A549 (cell line): ENCODE measurements at regions not wholly inside any gene's neighbourhood (a gene's known extent, or its start where the extent isn't known, plus 50 kb on each side); places are given as distances from the start of the nearest gene placed in this dataset.

Experiments used
- ATAC-seq, 2 experiments: fragments of 200-7000 bp in 1 of 2; fragments of >200 bp in 1 of 2; cut with Nextera tagmentation in 1 of 2; cut with Tn5 transposase in 1 of 2; 3 replicates each; pipeline versions ENCODE4 v1.8.0 to v1.9.1; 2018 to 2020; ENCODE audit warnings: mild to moderate bottlenecking in 1 of 2, moderate library complexity in 1 of 2
- CTCF ChIA-PET: fragments of 300-600 bp; sonication (Branson Sonifier 250); formaldehyde crosslinking; extraction: SDS; loops from one replicate; lab custom pipeline; 2021; ENCODE audit warnings: antibody characterized with exemption, inconsistent platforms; lab: Yijun Ruan, JAX
- POLR2A ChIA-PET: fragments of 350-600 bp; formaldehyde crosslinking; extraction: SDS; loops from one replicate; lab custom pipeline; 2021; ENCODE audit warnings: antibody characterized with exemption, inconsistent platforms; lab: Yijun Ruan, JAX
- DNase-seq, 2 experiments: peaks; one replicate each; pipeline versions ENCODE4 v3.0.0 to v3.0.0-alpha.2; 2011 to 2016; ENCODE audit warnings: low read depth in 1 of 2, low spot score in 1 of 2
- FAIRE-seq: peaks from 2 replicates; lab custom pipeline; 2011; peaks lifted over from hg19 to GRCh38; lab: Jason Lieb, UNC
- H3K27ac ChIP-seq, 2 experiments: fragments of >200 bp; sonication (Bioruptor Twin); formaldehyde crosslinking; 3 replicates each; pipeline ENCODE4 v1.5.1; 2016 to 2017
- H3K4me1 ChIP-seq: fragments of >200 bp; sonication (Bioruptor Twin); formaldehyde crosslinking; 3 replicates; pipeline ENCODE4 v1.6.1; 2016
- H3K4me2 ChIP-seq: fragments of >200 bp; sonication (Bioruptor Twin); formaldehyde crosslinking; 3 replicates; pipeline ENCODE4 v1.6.1; 2016
- H3K4me3 ChIP-seq: fragments of >200 bp; sonication (Bioruptor Twin); formaldehyde crosslinking; 3 replicates; pipeline ENCODE4 v1.5.1; 2016
- H3K9me3 ChIP-seq: fragments of >200 bp; sonication (Bioruptor Twin); formaldehyde crosslinking; 3 replicates; pipeline ENCODE4 v1.6.1; 2016
- BHLHE40 ChIP-seq: IDR thresholded peaks from 2 replicates; pipeline ENCODE4 v1.6.1; 2012; ENCODE audit warnings: low read depth, low read length, inconsistent platforms
- CBX8 ChIP-seq: fragments of 200-600 bp; sonication (generic); IDR thresholded peaks from 2 replicates; pipeline ENCODE4 v1.6.1; 2016
- CEBPB ChIP-seq, 2 experiments: fragments of >200 bp in 1 of 2; sonication (Bioruptor Twin) in 1 of 2; formaldehyde crosslinking in 1 of 2; IDR thresholded peaks; 2 replicates each; pipeline ENCODE4 v1.6.1; 2012 to 2016
- CHD2 ChIP-seq: fragments of 150-350 bp; IDR thresholded peaks from 2 replicates; pipeline ENCODE4 v1.6.1; 2014; ENCODE audit warnings: low read length; ENCODE audit not compliant: partially characterized antibody
- CHD4 ChIP-seq: fragments of 200-600 bp; sonication (generic); IDR thresholded peaks from 2 replicates; pipeline ENCODE4 v1.6.1; 2016; ENCODE audit warnings: antibody characterized with exemption, mild to moderate bottlenecking, borderline replicate concordance
- FOSB ChIP-seq: fragments of 250-450 bp; sonication (Bioruptor Pico); IDR thresholded peaks from 2 replicates; pipeline ENCODE4 v1.5.0; 2020; ENCODE audit warnings: mild to moderate bottlenecking, moderate library complexity
- FOSL2 ChIP-seq, 2 experiments: fragments of 450-650 bp in 1 of 2; fragments of >200 bp in 1 of 2; sonication (Bioruptor Twin) in 1 of 2; formaldehyde crosslinking; IDR thresholded peaks; 2 replicates each; pipeline versions ENCODE4 v1.5.0 to v1.6.1; 2016 to 2020; ENCODE audit warnings: mild to moderate bottlenecking in 1 of 2, moderate library complexity in 1 of 2
- GATA3 ChIP-seq: IDR thresholded peaks from 2 replicates; pipeline ENCODE4 v1.6.1; 2012; ENCODE audit warnings: borderline replicate concordance
- HOXA7 ChIP-seq: fragments of 250-450 bp; sonication (Bioruptor Pico); IDR thresholded peaks from 2 replicates; pipeline ENCODE4 v1.5.0; 2020; ENCODE audit warnings: mild to moderate bottlenecking, moderate library complexity
- HOXB13 ChIP-seq: fragments of 250-450 bp; sonication (Bioruptor Pico); IDR thresholded peaks from 2 replicates; pipeline ENCODE4 v1.5.0; 2020; ENCODE audit warnings: low read depth, mild to moderate bottlenecking, moderate library complexity
- KDM5A ChIP-seq: fragments of 200-600 bp; sonication (generic); IDR thresholded peaks from 2 replicates; pipeline ENCODE4 v1.6.1; 2016; ENCODE audit warnings: antibody characterized with exemption, mild to moderate bottlenecking
- MAZ ChIP-seq: fragments of 150-350 bp; IDR thresholded peaks from 2 replicates; pipeline ENCODE4 v1.6.1; 2014; ENCODE audit warnings: antibody characterized with exemption, low read depth, low read length, borderline replicate concordance
- NPAS2 ChIP-seq: fragments of 250-450 bp; sonication (Bioruptor Pico); IDR thresholded peaks from 2 replicates; pipeline ENCODE4 v1.8.0; 2022; ENCODE audit warnings: mild to moderate bottlenecking, moderate library complexity, borderline replicate concordance
- PHF8 ChIP-seq: fragments of 200-600 bp; sonication (generic); IDR thresholded peaks from 2 replicates; pipeline ENCODE4 v1.6.1; 2016; ENCODE audit warnings: low read depth, mild to moderate bottlenecking, antibody characterized with exemption, moderate library complexity, borderline replicate concordance
- RAD21 ChIP-seq, 2 experiments: fragments of >200 bp in 1 of 2; sonication (Bioruptor Twin) in 1 of 2; formaldehyde crosslinking in 1 of 2; IDR thresholded peaks in 1 of 2; conservative IDR thresholded peaks in 1 of 2; 2 replicates in 1 of 2; 3 replicates in 1 of 2; pipeline ENCODE4 v1.6.1; 2012 to 2018; ENCODE audit warnings: inconsistent platforms in 1 of 2
- RARB ChIP-seq: fragments of 250-450 bp; sonication (Bioruptor Pico); IDR thresholded peaks from 2 replicates; pipeline ENCODE4 v1.8.0; 2021; ENCODE audit warnings: mild to moderate bottlenecking, moderate library complexity
- RCOR1 ChIP-seq: fragments of 150-350 bp; IDR thresholded peaks from 2 replicates; pipeline ENCODE4 v1.6.1; 2014; ENCODE audit warnings: antibody characterized with exemption, low read length, low read depth
- RFX5 ChIP-seq: fragments of 450-650 bp; IDR thresholded peaks from 2 replicates; pipeline ENCODE4 v1.7.1; 2014; ENCODE audit warnings: antibody characterized with exemption, mild to moderate bottlenecking, moderate library complexity
- SMC3 ChIP-seq: fragments of >200 bp; sonication (Bioruptor Twin); formaldehyde crosslinking; IDR thresholded peaks from 3 replicates; pipeline ENCODE4 v1.6.1; 2018; ENCODE audit warnings: inconsistent platforms
- SREBF2 ChIP-seq: fragments of 450-650 bp; IDR thresholded peaks from 2 replicates; pipeline ENCODE4 v1.6.1; 2014; ENCODE audit warnings: mild to moderate bottlenecking, moderate library complexity
- WGBS: methylation state at CpG from one replicate; pipeline ENCODE4 v1.1.6; 2017; ENCODE audit errors: missing lambda C conversion rate; 5-methylcytosine and 5-hydroxymethylcytosine counted together

- TF ChIP-seq PHF8 (no peak), HOXA7 (CRISPR knock-in tag) (no peak), MAZ (no peak), KDM5A (no peak), RCOR1 (no peak), RAD21 (conservative IDR thresholded peaks at IDR 0.05 in 1 of 2, IDR thresholded peaks at IDR 0.05 in 1 of 2) (no peak), RARB (CRISPR knock-in tag) (no peak), CHD2 (no peak)
- Histone ChIP-seq H3K9me3 (peaks cover 6% of the 10 kb centered on the region; the same call in 1 of the 3 replicates), H3K4me2 (no peak overlapping the region), H3K27ac (peak overlapping the region in 1 of 2 experiments; percentile 1; a peak in 1 of 6 replicates), H3K4me1 (peaks cover 13% of the 10 kb centered on the region), H3K4me3 (no peak overlapping the region)
- no peak for ATAC-seq
- DNase-seq, result no peak
- ChIA-PET CTCF (no interaction called here), POLR2A (no interaction called here)
- no peak for FAIRE-seq
- WGBS, result 67% methylated on average over 9 of the region's 10 CpGs
These were observed 65.4 kb upstream of the HDAC4 start for GRCh38 chr2:239466061-239466754.

GRCh38 chr2:239465017-239466001 lies 64.5 kb upstream of the HDAC4 start:
- H3K4me1 ChIP-seq, result peaks cover 13% of the 10 kb centered on the region
- FAIRE-seq, result no peak
- peak; percentile 50 to 71 for DNase-seq
- peak overlapping the region; percentile 61 for H3K4me2 ChIP-seq
- H3K27ac ChIP-seq, result peak overlapping the region; percentile 49 to 73; a peak in 5 of 6 replicates
- H3K9me3 ChIP-seq, result peaks cover 6% of the 10 kb centered on the region; the same call in 1 of the 3 replicates
- WGBS, result 39% methylated on average over 19 of the region's 31 CpGs
- TF ChIP-seq CHD2, result no peak
- no peak for TF ChIP-seq FOSL2 (IDR thresholded peaks at IDR 0.05)
- 0 out of 2 replicates have a peak, but pooled peaks have one; percentile 30 for TF ChIP-seq FOSL2 (CRISPR knock-in tag; IDR thresholded peaks at IDR 0.05)
- no peak for TF ChIP-seq RFX5
- ChIA-PET CTCF (interaction anchor here (0.6 kb wide), 1 partner anchor 139 kb away, joined by 3 read pairs; no protein-coding TSS in a partner anchor), POLR2A (no interaction called here)
- no peak overlapping the region for H3K4me3 ChIP-seq
- ATAC-seq, result peak; percentile 81 to 86

- Histone ChIP-seq H3K4me1 (peaks cover 13% of the 10 kb centered on the region), H3K4me2 (peak overlapping the region; percentile 61), H3K9me3 (peaks cover 5% of the 10 kb centered on the region; the same call in 1 of the 3 replicates), H3K27ac (peak overlapping the region; percentile 49 to 73; a peak in 5 of 6 replicates), H3K4me3 (no peak overlapping the region)
- TF ChIP-seq CEBPB (IDR thresholded peaks at IDR 0.05), result no peak
- ChIA-PET POLR2A (no interaction called here), CTCF (no interaction called here)
- no peak for ATAC-seq
- 85% methylated on average over 14 of the region's 21 CpGs for WGBS
- no peak for FAIRE-seq
- no peak for DNase-seq
These were observed 63.6 kb upstream of the HDAC4 start for GRCh38 chr2:239464166-239465016.

- 65% methylated on average over 14 of the region's 16 CpGs for WGBS
- no peak for DNase-seq
- Histone ChIP-seq H3K4me1 (peaks cover 13% of the 10 kb centered on the region), H3K4me2 (no peak overlapping the region), H3K4me3 (no peak overlapping the region), H3K9me3 (no peaks in the 10 kb centered on the region; the same call in 2 of the 3 replicates), H3K27ac (no peak overlapping the region)
- ChIA-PET POLR2A (no interaction called here), CTCF (no interaction called here)
- no peak for FAIRE-seq
- no peak for ATAC-seq
- TF ChIP-seq PHF8 (no peak), BHLHE40 (no peak), CHD4 (no peak), FOSB (CRISPR knock-in tag) (no peak), MAZ (no peak), CEBPB (IDR thresholded peaks at IDR 0.05) (no peak), GATA3 (no peak), SMC3 (no peak), SREBF2 (no peak), CHD2 (no peak), HOXA7 (CRISPR knock-in tag) (no peak), CBX8 (no peak), RARB (CRISPR knock-in tag) (no peak), NPAS2 (CRISPR knock-in tag) (no peak), RAD21 (conservative IDR thresholded peaks at IDR 0.05 in 1 of 2, IDR thresholded peaks at IDR 0.05 in 1 of 2) (no peak), RCOR1 (no peak), HOXB13 (CRISPR knock-in tag) (no peak)
These were observed 62.8 kb upstream of the HDAC4 start for GRCh38 chr2:239463541-239464165.
